Eye (tissue), 1 donor: ENCODE measurements at regions not wholly inside any gene's neighbourhood (a gene's known extent, or its start where the extent isn't known, plus 50 kb on each side); places are given as distances from the start of the nearest gene placed in this dataset.
"Not testable (repeated sequence)": the region's sequence is repeated elsewhere in the genome, so short reads cannot be mapped to it uniquely, and the experiment has no call there.

Experiments used
- DNase-seq: peaks from one replicate; pipeline ENCODE4 v3.0.0-alpha.2; 2015

DNA sequence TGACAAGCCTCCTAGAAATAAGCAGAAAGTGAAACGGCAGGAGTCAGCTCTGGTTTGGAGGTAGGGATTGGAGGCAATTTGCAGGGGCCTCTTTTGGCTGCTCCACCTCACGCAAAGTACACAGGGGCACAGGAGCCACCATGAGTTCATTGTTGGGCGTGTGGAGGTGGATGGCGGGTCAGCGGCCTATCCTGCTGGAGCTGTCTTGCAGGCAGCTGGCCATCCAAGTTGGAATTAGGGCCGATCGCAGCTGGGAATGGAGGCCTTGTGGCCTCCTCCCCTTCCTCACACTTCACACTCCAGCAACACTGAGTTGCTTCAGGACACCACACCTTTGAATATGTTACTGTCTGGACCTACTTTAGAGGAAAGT lies 171.5 kb downstream of the MYCN start:
- DNase-seq = no peak

DNA sequence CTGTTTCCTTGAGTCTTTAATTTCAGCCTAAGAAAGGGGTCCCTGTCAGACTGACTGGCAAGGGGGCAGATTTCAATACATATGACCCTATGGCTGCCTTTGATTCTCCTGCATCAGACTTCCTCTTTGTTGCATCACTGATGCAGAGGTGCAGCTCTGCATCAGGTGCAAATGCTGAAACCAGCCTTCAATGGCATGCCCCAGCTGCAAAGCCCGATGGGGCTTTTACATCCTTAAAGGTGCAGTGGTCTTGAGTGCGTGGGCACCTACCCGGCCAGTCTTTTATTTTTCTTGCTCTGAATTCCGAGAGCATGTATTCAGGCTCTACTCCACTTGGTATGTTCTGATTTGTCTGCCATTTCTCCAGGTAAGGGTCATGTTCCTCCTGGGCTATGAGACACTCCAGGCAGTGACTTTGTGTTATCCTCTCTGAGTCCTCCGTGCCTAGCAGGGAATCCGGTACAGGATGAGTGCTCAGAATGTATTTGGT lies 169.5 kb downstream of the MYCN start:
- DNase-seq = no peak

DNA sequence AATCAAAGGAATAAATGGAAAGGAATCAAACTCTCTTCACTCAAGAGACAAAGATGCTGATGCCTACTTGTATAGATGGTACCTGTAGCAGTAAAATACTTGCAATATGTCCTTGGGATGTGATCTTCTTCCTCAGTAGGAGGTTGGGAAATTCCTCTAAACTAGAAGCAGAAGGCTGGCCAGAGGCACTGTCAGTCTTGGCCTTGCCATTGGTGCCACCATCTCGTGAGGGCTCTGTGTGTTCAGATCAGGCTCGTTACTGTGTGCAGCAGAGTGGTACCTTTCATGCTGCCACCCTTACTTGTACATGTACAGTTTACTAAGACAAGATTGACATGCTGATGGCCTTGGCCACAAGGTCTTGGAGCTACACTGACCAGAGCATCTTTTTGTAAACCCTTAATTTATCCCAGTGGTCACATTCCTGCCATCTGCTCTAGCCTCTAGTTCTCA lies 169.0 kb downstream of the MYCN start:
- DNase-seq = no peak

DNA sequence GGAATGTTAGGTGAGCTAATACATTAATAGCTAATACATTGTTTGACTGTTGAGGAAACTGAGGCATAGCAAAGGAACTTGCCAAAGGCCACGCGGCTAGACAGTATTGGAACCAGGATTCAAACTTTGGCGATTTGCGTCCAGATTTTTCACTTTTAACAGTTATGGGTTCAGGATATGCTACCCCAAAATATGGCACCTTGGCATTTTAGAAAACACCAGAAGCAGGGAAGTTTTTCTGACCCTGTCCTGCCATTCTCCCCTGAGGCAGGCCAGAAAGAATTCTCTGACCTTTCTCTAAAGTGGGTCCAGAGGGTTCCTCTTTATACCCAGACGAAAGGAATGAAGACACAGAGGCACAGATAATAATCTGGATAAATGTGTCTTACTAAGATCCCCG lies 166.9 kb downstream of the MYCN start:
- no peak for DNase-seq

DNA sequence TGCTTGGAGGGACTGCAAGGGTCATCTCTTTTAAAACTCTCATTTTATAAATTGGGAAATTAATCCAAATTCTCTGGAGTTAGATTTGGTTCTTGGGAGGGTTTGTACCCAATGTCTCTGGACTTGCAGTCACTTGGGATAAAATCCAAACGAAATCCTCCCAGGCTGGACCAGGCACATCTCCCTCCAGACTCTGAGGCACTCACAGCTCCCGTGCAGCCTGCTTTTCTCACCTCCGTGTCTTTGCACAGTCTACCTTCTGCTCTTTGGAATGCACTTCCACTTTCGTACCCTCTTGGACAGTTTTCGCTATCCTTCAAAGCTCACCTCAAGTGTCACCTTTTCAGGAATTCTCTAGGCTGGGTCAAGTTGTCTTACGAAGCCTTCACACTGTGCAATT lies 166.3 kb downstream of the MYCN start:
- DNase-seq = no peak

DNA sequence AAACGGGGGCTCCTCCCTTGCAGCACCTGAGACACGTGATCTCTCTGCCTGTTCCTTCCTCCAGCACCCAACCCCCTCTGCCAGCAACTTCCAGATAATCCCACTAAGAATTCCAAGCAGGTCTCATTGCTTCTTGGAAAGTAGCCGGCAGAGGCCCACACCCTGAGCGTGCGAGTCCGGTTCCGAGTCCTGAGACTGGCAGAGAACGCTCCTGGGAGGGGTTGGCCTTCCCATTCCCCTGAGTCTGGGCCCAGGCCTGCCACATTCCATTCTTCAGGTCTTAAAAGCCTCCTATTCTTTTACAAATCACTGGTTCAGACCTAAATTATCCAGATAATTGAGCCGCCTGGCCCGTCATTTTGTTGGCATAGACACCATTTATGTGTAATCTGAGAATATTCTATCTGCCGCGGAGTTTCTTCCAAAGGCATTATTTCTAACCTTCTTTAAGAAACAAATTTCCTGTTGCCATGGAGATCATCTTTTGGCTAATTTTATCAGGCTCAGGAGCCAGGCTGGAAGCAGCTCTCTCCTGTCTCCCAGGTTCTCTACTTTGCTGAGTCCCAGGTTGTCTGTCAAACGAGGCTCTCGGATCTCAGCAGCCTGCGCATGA lies 165.4 kb downstream of the MYCN start:
- peak; percentile 80 for DNase-seq

DNA sequence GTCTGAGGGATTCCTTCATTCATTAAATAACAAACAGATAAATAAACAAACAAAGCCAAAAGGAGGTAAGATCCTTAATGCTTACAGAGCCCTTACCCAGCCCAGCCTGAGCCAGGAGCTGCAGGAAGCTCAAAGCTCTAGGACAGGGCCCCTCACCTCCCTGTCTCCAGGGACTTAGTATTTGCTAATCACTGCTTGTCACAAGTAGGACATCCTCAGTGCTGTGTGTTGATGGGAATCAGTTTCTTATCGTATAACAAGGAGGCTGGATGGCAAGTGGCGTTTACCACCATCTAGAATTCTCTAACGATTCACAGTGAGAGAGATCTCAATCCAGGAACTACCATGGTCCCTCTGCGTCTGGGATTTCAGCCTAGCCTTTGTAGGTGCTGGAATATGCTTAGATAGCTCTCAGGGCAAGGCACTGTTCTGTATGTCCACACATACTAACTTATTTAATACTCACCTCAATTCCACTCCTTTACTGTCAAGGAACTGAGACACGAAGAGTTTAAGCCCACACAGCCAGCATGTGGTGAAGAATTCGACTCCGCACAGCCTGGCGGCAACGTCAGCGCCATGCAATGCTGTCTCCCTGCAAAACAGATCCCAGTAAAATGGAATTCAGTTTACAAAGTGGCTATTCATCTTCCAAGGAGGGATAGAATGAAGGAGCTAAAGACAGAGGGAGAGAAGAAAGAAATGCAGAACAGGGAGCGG lies 164.8 kb downstream of the MYCN start:
- DNase-seq = no peak

DNA sequence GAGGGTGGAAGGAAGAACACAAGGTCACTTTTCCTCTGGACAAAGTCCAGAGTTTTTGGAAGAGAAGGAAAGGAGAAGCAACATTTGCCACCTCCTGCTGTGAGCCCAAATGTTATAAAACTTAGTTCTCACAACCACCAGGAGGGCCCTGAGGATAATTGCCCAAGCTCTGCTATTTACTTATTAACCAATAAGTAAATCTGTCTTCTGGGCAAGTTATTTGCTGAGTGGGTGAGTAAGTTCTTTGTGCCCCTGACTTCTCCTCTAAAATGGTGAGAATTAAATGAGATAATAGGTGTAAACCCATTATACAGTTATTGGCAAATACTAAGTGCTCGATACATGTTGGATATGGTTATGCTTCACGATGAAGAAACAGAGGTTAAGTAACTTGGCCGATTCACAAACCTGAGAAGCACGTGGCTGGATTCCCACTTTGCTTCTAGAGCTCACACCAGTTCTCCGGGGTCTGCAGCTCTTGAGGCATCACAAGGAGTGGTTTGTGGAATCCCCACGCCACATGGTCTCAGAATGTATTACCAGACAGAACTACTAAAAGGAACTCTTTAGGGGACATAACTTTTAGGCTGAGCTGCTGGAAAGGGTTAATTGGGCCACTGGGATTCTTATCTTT lies 164.1 kb downstream of the MYCN start:
- DNase-seq = no peak

DNA sequence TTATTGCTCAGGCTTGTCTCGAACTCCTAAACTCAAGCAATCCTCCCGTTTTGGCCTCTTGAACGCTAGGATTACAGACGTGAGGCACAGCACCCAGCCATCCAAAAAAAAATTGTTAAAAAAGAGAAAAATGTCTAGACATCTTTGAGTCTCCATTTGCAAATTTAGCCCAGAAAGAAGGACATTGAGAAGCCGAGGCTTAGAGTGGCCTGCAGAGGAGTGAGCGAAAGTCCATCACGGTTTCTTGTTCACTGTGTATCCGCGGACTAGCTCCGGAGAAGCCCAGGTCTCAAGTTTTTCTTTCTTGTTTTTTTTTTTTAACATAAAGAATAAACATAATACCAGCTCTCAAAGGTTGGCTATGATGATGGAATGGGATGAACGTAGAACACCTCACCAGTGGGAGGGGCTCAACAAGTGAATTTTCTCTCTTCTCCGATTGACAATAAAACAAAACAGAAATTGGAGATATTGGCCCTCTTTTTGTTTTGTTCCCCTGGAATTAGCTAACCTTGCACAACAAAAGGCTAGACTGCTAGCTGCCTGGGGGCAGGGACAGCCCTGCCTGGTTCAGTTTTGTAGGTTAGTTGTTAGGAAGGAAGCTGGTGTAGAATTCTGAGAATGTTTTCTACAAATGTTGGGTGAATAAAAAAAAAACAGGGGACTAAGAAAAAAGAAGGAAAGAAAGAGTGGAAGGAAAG lies 163.4 kb downstream of the MYCN start:
- no peak for DNase-seq

DNA sequence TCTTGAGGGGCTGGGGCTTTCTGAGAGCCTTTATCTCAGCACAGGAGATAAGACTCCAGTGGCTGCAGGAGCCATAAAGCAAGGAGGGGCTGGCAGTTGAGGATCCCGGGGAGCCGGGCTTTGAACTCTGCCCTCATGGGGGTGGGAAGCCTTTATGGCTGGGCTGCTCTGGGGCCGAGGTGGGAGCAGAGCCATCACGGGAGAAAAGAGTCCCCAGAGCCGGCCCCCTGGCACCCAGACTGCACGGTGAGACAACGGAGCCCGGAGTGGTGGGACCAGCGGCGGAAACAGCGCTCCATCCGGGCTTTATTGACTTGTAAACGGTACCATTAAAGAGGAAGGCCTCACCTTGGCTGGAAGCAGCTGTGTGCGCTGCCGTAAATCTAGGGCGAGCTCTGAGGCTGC lies 162.6 kb downstream of the MYCN start:
- DNase-seq = no peak

DNA sequence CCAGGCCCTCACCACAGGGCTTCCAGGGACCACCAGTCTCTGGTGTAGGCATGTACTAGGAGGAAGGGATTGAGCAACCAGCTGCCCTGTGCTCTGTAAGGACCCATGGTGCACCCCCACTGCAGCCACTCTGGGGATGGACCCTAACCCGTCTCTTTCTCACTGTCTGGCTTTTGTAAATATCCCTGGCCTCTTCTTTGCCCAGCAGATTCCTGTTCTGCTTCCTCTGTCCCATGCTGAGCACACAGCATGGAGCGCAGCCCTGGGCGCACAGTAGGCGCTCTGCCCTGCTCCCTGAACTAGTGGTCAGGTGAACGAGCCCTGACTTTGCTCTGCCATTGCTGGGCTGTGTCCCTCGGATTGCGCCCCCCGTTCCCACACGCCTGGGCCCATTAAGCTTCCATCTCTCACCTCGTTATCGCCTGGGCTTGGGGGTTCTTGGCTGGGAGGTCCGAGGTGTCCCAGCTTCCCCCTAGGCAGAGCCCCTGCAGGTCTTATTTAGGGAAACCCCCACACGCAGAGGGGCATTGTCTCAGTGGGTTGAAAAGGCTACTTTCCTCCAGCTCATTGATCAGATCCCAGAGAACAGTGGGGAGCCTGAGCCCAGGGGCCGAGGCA lies 162.1 kb downstream of the MYCN start:
- no peak for DNase-seq

DNA sequence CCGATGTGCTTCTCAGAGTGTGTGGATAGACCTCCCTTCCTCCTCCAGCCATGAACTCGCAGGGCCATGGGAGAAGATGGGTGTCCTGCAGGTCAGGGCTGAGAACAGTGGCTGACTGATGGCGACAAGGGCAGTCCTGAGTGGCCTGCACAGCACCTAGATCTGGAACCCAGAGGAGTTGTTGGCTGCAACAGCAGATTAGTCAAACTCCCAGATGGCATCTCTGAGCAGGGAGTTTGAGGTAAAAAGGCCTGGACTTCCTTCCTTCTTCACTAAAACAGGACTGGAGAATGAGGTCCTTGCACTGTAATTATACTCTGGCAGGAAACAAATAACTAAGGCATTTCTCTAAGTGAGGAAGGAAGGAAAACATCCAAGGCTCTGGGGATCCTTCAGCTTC lies 160.8 kb downstream of the MYCN start:
- no peak for DNase-seq

DNA sequence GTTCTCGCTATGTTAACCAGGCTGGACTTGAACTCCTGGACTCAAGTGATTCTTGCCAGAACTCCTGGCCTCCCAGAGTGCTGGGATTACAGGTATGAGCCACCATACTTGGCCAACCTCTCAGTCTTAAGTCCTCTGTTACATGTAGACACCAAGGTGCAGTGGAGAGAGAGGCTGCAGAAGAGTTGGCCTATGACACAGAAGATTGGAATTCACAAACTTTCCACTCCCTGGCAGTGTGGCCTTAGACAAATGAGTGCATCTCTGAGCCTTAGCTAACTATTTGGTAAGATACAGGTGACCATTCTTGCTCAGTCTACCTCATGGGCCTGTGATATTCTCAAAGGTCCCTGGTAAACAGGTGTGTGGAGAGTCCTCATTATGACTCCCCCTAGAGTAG lies 159.7 kb downstream of the MYCN start:
- no peak for DNase-seq

DNA sequence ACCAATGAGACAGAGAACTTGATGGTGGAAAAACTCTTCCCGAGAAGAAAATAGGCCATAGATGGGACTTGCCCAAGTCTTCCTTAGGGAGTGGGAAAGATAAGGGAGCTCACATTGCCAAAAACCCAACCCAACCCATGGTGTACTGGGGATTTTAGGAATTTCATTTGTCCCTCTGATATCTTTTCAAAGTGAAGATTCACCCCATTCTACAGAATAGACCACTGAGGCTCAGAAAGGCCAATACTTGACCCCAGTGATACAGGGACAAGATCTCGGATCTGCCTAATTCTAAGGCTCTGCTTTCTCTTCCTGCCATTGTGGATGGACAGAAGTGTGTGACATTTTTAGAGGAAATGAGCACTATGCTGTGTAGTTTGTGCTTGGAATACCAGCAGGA lies 159.0 kb downstream of the MYCN start:
- no peak for DNase-seq

DNA sequence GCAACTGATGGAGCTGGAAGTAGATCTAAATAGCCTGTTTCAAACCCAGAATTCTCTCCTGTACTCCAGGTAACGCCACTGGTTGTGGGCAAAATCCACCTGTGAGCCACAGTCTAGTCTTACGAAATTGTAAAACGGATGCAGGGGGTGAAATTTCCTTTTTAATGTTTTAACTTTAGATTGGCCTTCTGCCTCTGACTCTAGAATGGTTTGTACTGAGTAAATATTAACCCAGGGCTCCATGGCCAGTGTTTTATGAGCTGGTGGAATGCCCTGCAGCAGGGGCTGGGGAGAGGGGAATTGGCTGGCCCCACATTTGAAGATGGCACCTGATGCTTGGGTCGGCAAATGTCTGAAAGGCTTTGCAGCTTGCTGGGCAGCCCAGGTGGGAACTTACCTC lies 156.6 kb downstream of the MYCN start:
- DNase-seq = no peak

DNA sequence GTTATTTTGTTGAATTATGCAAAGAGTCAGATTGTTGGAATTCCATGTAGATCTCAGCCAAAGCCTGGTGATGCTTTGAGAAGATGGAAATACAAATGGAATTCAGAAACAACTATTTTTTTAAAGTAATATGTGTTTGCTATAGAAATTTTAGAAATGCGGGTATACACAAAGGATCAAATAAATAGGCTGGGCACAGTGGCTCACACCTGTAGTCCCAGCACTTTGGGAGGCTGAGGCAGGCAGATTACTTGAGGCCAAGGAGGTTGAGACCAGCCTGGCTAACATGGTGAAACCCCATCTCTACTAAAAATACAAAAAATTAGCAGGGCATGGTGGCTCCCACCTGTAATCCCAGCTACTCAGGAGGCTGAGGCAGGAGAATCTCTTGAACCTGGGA lies 155.1 kb downstream of the MYCN start:
- DNase-seq = not testable (repeated sequence)

DNA sequence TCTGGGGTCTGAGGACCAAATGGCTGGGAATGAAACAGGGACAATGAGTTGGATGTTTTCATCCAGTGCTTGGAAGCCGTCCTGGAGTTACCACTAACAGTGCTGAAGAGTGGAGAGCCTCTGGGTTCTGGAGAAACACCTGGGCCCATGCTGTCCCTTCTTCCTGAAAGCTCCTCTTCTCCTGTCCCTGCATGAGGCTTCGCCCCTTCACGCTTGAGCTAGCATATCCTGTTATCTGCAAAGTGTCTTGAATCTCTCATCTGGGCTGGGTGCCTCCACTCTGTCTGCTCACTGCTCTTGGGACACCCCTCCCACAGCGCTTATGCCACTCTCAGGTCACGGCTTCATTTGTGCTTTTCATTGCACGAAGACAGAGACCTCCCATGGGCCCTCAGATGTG lies 154.5 kb downstream of the MYCN start:
- DNase-seq = peak; percentile 81

DNA sequence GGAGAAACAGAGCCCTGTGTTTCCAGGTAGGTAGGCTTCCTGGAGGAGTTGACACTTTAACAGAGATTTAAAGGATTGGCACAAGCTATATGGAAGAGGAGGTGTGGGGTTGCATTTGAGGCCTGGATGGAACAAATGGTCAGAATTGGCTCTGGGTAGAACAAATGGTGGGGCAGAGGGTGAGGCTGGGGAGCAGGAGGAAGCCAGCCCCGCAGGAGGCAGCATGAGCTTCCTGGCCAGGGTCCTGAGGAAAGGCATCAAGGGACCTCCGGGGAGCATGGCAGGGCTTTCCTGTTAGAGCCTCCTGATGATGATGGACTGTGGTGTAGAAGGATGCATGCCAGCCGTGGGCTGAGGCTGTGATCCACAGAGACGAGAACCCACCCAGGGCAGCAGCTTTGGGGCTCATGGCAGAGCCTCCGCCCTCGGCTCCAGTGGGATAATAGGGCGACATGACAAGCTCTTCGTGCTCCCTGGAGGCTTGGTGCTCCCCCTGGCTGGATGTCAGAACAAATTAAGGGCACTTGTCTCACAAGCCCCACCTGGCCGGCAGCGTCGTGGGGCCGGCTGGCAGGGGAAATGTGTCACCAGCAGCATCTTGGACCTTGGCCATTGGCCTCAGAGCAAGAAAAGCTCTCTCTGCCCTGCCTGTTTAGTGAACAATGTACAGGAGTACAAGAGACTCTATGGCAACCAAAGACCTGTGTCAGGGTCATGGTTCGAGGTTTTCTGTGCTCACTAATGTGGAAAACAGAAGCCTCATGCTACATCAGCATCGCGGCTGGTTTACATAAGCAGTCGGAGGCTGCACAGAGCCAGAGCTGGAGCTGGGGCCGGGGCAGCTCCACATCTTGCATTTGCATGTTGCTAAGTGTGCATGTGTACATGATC lies 153.5 kb downstream of the MYCN start:
- DNase-seq = peak; percentile 92

DNA sequence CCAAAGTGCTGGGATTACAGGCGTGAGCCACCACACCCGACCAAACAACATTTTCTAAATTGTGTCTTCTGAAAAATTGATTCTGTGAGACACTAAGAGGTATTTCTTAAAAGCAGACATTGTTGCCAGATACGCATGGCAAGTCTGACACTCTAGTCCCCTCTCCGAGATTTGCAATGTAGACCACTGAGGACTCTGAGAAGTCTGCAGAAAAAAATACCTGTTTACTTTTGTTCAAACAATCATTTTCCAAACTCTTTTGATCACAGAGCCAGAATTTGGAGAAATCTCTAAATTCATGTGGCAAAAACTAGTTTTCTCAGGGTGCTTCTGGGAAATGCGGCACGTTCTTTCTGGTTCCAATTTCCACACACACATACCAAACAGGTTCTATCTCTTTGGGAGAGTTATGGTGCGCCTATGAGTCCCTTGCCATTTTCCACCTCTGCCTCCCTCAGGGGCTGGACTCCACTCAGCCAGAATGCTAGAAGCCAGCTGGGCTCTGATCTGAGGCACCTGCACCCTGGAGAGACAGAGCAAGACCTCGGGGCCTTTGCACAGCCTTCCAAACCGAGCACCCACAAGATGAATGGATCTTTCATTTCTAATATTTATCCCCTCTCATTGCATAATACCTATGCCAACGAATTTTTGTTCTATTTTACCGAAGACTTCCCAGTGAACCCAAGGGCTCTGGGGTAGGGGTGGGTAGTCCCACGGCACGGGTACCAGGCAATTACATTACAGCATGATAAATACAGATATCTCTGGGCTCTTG lies 152.7 kb downstream of the MYCN start:
- no peak for DNase-seq

DNA sequence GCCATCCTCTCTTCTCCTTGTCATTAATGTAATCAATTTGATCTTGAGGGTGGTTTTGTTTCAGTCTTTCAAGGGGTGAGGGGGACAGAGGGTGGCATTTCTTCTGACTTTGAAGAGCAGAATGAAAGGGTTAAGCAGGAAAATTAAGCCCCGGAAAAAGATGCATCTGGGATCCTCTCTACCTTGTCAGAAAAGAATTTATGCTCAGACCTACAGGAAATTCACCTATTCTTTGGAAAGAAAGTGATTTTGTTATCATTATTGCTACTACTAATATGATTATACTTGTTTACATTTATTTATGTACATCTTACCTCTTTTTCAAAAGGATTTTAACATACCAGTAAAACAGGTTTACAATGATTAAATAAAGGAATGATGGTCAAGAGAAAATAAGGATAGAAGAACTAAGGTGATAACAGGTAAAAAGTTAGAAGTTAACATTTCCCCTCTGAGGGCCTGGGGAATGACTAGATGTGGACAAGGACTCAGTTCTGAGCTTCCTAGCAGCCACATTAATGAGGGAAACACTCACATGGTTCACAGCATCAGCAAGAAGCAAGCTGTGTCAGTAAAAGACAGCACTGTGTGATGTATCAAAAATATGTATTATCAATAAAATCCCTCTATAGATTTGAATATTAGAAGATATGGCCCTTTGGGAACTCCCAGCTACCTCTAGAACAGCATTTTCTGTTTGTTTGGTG lies 151.4 kb downstream of the MYCN start:
- no peak for DNase-seq
